Right lobe of liver (tissue), 6 donors: ENCODE measurements at regions not wholly inside any gene's neighbourhood (a gene's known extent, or its start where the extent isn't known, plus 50 kb on each side); places are given as distances from the start of the nearest gene placed in this dataset.
A peak's percentile ranks its signal among the peaks of the same experiment; 100 is the strongest.

Source experiments
- ATAC-seq, 4 donors: fragments of 200-7000 bp; cut with Tn5 transposase; one replicate each; pipeline ENCODE4 v1.9.1; 2020; ENCODE audit warnings: mild to moderate bottlenecking in 4 of 4, moderate library complexity in 4 of 4
- DNase-seq, 3 donors: peaks; one replicate each; pipeline ENCODE4 v3.0.0-alpha.2; 2020
- H3K27ac ChIP-seq, 3 donors: fragments of 200-600 bp; one replicate each; pipeline ENCODE4 v1.8.0; 2022
- H3K27me3 ChIP-seq, 2 donors: fragments of 200-600 bp; one replicate each; pipeline ENCODE4 v1.8.0; 2022
- H3K36me3 ChIP-seq, 4 donors: fragments of 200-600 bp; sonication (generic) in 1 of 4; one replicate each; pipeline versions ENCODE4 v1.5.1 to v1.8.0; 2017 to 2022; ENCODE audit warnings: control low read depth in 1 of 4
- H3K4me1 ChIP-seq, 4 donors: fragments of 200-600 bp; sonication (generic) in 1 of 4; one replicate each; pipeline versions ENCODE4 v1.5.1 to v1.8.0; 2017 to 2022; ENCODE audit warnings: control low read depth in 1 of 4
- H3K4me3 ChIP-seq, 3 donors: fragments of 200-600 bp; one replicate each; pipeline ENCODE4 v1.8.0; 2022
- H3K9me3 ChIP-seq, 4 donors: fragments of 200-600 bp; sonication (generic) in 1 of 4; one replicate each; pipeline versions ENCODE4 v1.5.1 to v1.8.0; 2017 to 2022; ENCODE audit warnings: control low read depth in 1 of 4
- CTCF ChIP-seq, 4 donors: fragments of 200-600 bp in 3 of 4; fragments of 450-650 bp in 1 of 4; IDR thresholded peaks; one replicate each; pipeline versions ENCODE4 v1.5.1 to v1.8.0; 2016 to 2022; ENCODE audit warnings: antibody characterized with exemption in 4 of 4, mild to moderate bottlenecking in 2 of 4
- POLR2A ChIP-seq: fragments of 450-650 bp; IDR thresholded peaks from one replicate; pipeline ENCODE4 v1.6.1; 2017; ENCODE audit warnings: antibody characterized with exemption, mild to moderate bottlenecking
- WGBS: methylation state at CpG from one replicate; pipeline ENCODE4 v1.1.6; 2018; ENCODE audit warnings: low coverage, low lambda C conversion rate; ENCODE audit not compliant: insufficient coverage; ENCODE audit errors: missing lambda C conversion rate; 5-methylcytosine and 5-hydroxymethylcytosine counted together
- intact Hi-C, 2 donors: fragments of 100-400 bp; cut with DNase I; formaldehyde crosslinking; loops; one replicate each; pipeline versions ENCODE4 v1.11.2 to v1.14.1; 2022
- donor health status: DM: no; HTN: yes; CAD: no.
- donor health status: DM: no; HTN: no; CAD: no.
- donor health status: DM: no; HTN: no; CAD: no.
- donor health status: DM: no; HTN: yes; CAD: no.
- donor health status: DM: no; HTN: yes; CAD: no.

- Histone ChIP-seq H3K9me3 (no peaks in the 10 kb centered on the region), H3K36me3 (no peaks in the 10 kb centered on the region), H3K27me3 (no peaks in the 10 kb centered on the region), H3K4me1 (no peaks in the 10 kb centered on the region), H3K4me3 (no peak overlapping the region), H3K27ac (no peak overlapping the region)
- ATAC-seq (peak in 2 of 4 donors; percentile 48 to 50), DNase-seq (peak in 1 of 3 donors; percentile 41)
- 20% methylated on average over 1 of the region's 27 CpGs for WGBS
- intact Hi-C loops = no loop called here
- no peak for TF ChIP-seq POLR2A
- no peak for TF ChIP-seq CTCF (IDR thresholded peaks at IDR 0.05)
These were observed 65.3 kb upstream of the ADAMTS2 start for GRCh38 chr5:179410291-179411160.

- no peaks in the 10 kb centered on the region for H3K36me3 ChIP-seq
- H3K27ac ChIP-seq = no peak overlapping the region
- H3K27me3 ChIP-seq = no peaks in the 10 kb centered on the region
- no peak overlapping the region for H3K4me3 ChIP-seq
- WGBS = 80% methylated on average over 1 of the region's 7 CpGs
- intact Hi-C loops = no loop called here
- no peaks in the 10 kb centered on the region for H3K4me1 ChIP-seq
- ATAC-seq (no peak), DNase-seq (peak in 1 of 3 donors; percentile 35)
- TF ChIP-seq CTCF (IDR thresholded peaks at IDR 0.05) (no peak), POLR2A (no peak)
- H3K9me3 ChIP-seq = no peaks in the 10 kb centered on the region
These were observed 64.5 kb upstream of the ADAMTS2 start for GRCh38 chr5:179409806-179410205.

GRCh38 chr5:179408611-179409010 lies 63.4 kb upstream of the ADAMTS2 start:
- TF ChIP-seq CTCF (IDR thresholded peaks at IDR 0.05) (no peak), POLR2A (no peak)
- no peak overlapping the region for H3K4me3 ChIP-seq
- 51% methylated on average over 3 of the region's 19 CpGs for WGBS

GRCh38 chr5:179407191-179408175 lies 62.2 kb upstream of the ADAMTS2 start:
- ATAC-seq (peak in 2 of 4 donors; percentile 5 to 9), DNase-seq (peak in 2 of 3 donors; percentile 31 to 33)
- no peaks in the 10 kb centered on the region for H3K27me3 ChIP-seq
- intact Hi-C loops = no loop called here
- WGBS = no CpG with 5 or more reads among the region's 16 CpGs
- no peaks in the 10 kb centered on the region for H3K36me3 ChIP-seq
- TF ChIP-seq POLR2A = no peak
- no peaks in the 10 kb centered on the region for H3K9me3 ChIP-seq
- no peaks in the 10 kb centered on the region for H3K4me1 ChIP-seq
- H3K4me3 ChIP-seq = no peak overlapping the region
- no peak overlapping the region for H3K27ac ChIP-seq

More at GRCh38 chr5:179408611-179409010, 63.4 kb upstream of the ADAMTS2 start:
- ATAC-seq = no peak
- Histone ChIP-seq H3K9me3 (no peaks in the 10 kb centered on the region), H3K27ac (no peak overlapping the region), H3K4me1 (no peaks in the 10 kb centered on the region), H3K27me3 (no peaks in the 10 kb centered on the region), H3K36me3 (no peaks in the 10 kb centered on the region)
- intact Hi-C loops = no loop called here
- DNase-seq = peak in 1 of 3 donors; percentile 28
